Liver (tissue), 8 donors: ENCODE measurements at regions not wholly inside any gene's neighbourhood (a gene's known extent, or its start where the extent isn't known, plus 50 kb on each side); places are given as distances from the start of the nearest gene placed in this dataset.

Source experiments
- DNase-seq: peaks from one replicate; pipeline ENCODE4 v3.0.0-alpha.2; 2017; ENCODE audit warnings: low spot score
- H3K27ac ChIP-seq, 2 donors: one replicate each; pipeline ENCODE4 v1.7.0; 2013; ENCODE audit warnings: inconsistent platforms in 2 of 2, low read length in 2 of 2, control low read depth in 1 of 2, low read depth in 1 of 2, mild to moderate bottlenecking in 1 of 2
- H3K27me3 ChIP-seq, 4 donors: one replicate each; pipeline versions ENCODE4 v1.6.1 to v1.7.0; 2013; ENCODE audit warnings: low read length in 3 of 4, inconsistent platforms in 1 of 4, mild to moderate bottlenecking in 1 of 4, moderate library complexity in 1 of 4; ENCODE audit not compliant: control insufficient read depth in 4 of 4, insufficient read depth in 4 of 4
- H3K36me3 ChIP-seq, 4 donors: one replicate each; pipeline versions ENCODE4 v1.6.1 to v1.7.0; 2013; ENCODE audit warnings: low read length in 3 of 4, mild to moderate bottlenecking in 3 of 4, low read depth in 1 of 4, moderate library complexity in 1 of 4; ENCODE audit not compliant: control insufficient read depth in 4 of 4, insufficient read depth in 3 of 4
- H3K4me1 ChIP-seq, 4 donors: one replicate each; pipeline versions ENCODE4 v1.6.1 to v1.7.0; 2013; ENCODE audit warnings: low read length in 3 of 4, mild to moderate bottlenecking in 3 of 4, moderate library complexity in 1 of 4; ENCODE audit not compliant: control insufficient read depth in 4 of 4, insufficient read depth in 4 of 4
- H3K4me3 ChIP-seq, 3 donors: one replicate each; pipeline versions ENCODE4 v1.6.1 to v1.7.0; 2013; ENCODE audit warnings: low read length in 3 of 3, control low read depth in 1 of 3, low read depth in 1 of 3, mild to moderate bottlenecking in 1 of 3
- H3K9ac ChIP-seq, 2 donors: one replicate each; pipeline ENCODE4 v1.7.0; 2013; ENCODE audit warnings: low read length in 2 of 2, mild to moderate bottlenecking in 2 of 2, moderate library complexity in 2 of 2, control low read depth in 1 of 2, low read depth in 1 of 2
- H3K9me3 ChIP-seq, 4 donors: one replicate each; pipeline versions ENCODE4 v1.6.1 to v1.7.0; 2013; ENCODE audit warnings: low read length in 3 of 4; ENCODE audit not compliant: control insufficient read depth in 4 of 4
- ATF3 ChIP-seq: IDR thresholded peaks from 2 replicates; pipeline ENCODE4 v1.6.1; 2016; ENCODE audit warnings: antibody characterized with exemption
- CTCF ChIP-seq: fragments of 150-350 bp; IDR thresholded peaks from 2 replicates; pipeline ENCODE4 v1.5.1; 2017; ENCODE audit warnings: improper control_type of control experiment, low read depth, low read length; ENCODE audit not compliant: missing input control
- EGR1 ChIP-seq, 2 donors: IDR thresholded peaks; 2 replicates each; pipeline ENCODE4 v1.6.1; 2016 to 2018; ENCODE audit warnings: antibody characterized with exemption in 2 of 2, low read depth in 2 of 2
- FOXA1 ChIP-seq: IDR thresholded peaks from 2 replicates; pipeline ENCODE4 v1.6.1; 2016; ENCODE audit warnings: antibody characterized with exemption
- FOXA2 ChIP-seq: IDR thresholded peaks from 2 replicates; pipeline ENCODE4 v1.6.1; 2016; ENCODE audit warnings: antibody characterized with exemption
- GABPA ChIP-seq, 2 donors: IDR thresholded peaks in 1 of 2; conservative IDR thresholded peaks in 1 of 2; 2 replicates each; pipeline ENCODE4 v1.6.1; 2016; ENCODE audit warnings: antibody characterized with exemption in 2 of 2, mild to moderate bottlenecking in 1 of 2, moderate library complexity in 1 of 2
- HNF4A ChIP-seq, 2 donors: conservative IDR thresholded peaks; 2 replicates each; pipeline ENCODE4 v1.6.1; 2016; ENCODE audit warnings: antibody characterized with exemption in 2 of 2, mild to moderate bottlenecking in 2 of 2
- HNF4G ChIP-seq: IDR thresholded peaks from 2 replicates; pipeline ENCODE4 v1.6.1; 2016; ENCODE audit warnings: antibody characterized with exemption
- JUND ChIP-seq, 2 donors: IDR thresholded peaks; 2 replicates each; pipeline ENCODE4 v1.6.1; 2016; ENCODE audit warnings: antibody characterized with exemption in 2 of 2
- MAX ChIP-seq: IDR thresholded peaks from 2 replicates; pipeline ENCODE4 v1.6.1; 2016; ENCODE audit warnings: antibody characterized with exemption
- NR2F2 ChIP-seq: IDR thresholded peaks from 2 replicates; pipeline ENCODE4 v1.6.1; 2016; ENCODE audit warnings: antibody characterized with exemption
- RAD21 ChIP-seq, 2 donors: IDR thresholded peaks; 2 replicates each; pipeline ENCODE4 v1.6.1; 2016; ENCODE audit warnings: antibody characterized with exemption in 2 of 2, mild to moderate bottlenecking in 2 of 2
- REST ChIP-seq: IDR thresholded peaks from 2 replicates; pipeline ENCODE4 v1.6.1; 2016; ENCODE audit warnings: antibody characterized with exemption, mild to moderate bottlenecking
- RXRA ChIP-seq, 2 donors: IDR thresholded peaks; 2 replicates each; pipeline ENCODE4 v1.6.1; 2017 to 2018; ENCODE audit warnings: antibody characterized with exemption in 2 of 2, mild to moderate bottlenecking in 1 of 2
- SP1 ChIP-seq: IDR thresholded peaks from 2 replicates; pipeline ENCODE4 v1.6.1; 2018; ENCODE audit warnings: antibody characterized with exemption, mild to moderate bottlenecking
- TAF1 ChIP-seq: conservative IDR thresholded peaks from 2 replicates; pipeline ENCODE4 v1.6.1; 2016; ENCODE audit warnings: antibody characterized with exemption, mild to moderate bottlenecking
- YY1 ChIP-seq: IDR thresholded peaks from 2 replicates; pipeline ENCODE4 v1.6.1; 2016; ENCODE audit warnings: antibody characterized with exemption, mild to moderate bottlenecking
- ZBTB33 ChIP-seq: IDR thresholded peaks from 2 replicates; pipeline ENCODE4 v1.6.1; 2016; ENCODE audit warnings: antibody characterized with exemption
- WGBS: extraction: QIAGEN DNeasy Blood & Tissue Kit; methylation state at CpG from one replicate; pipeline ENCODE4 v1.1.7; 2013; 5-methylcytosine and 5-hydroxymethylcytosine counted together
- donor health status: healthy.
- donor health status: healthy.
- donor health status: healthy.
- donor health status: healthy.
- donor health status: healthy.

GRCh38 chr13:40105231-40105630 lies 449.8 kb downstream of the COG6 start:
- DNase-seq, result no peak
- no peak overlapping the region for H3K4me3 ChIP-seq
- H3K27ac ChIP-seq, result no peak overlapping the region
- H3K9ac ChIP-seq, result no peak overlapping the region
- 95% methylated on average over 5 of the region's 5 CpGs for WGBS
- H3K9me3 ChIP-seq, result no peaks in the 10 kb centered on the region
- H3K4me1 ChIP-seq, result no peaks in the 10 kb centered on the region
- no peaks in the 10 kb centered on the region for H3K36me3 ChIP-seq
- H3K27me3 ChIP-seq, result no peaks in the 10 kb centered on the region
- TF ChIP-seq RXRA (IDR thresholded peaks at IDR 0.05), result no peak
- no peak for TF ChIP-seq JUND (IDR thresholded peaks at IDR 0.05)
- TF ChIP-seq YY1, result no peak
- TF ChIP-seq RAD21 (IDR thresholded peaks at IDR 0.05), result no peak
- TF ChIP-seq ZBTB33, result no peak
- no peak for TF ChIP-seq FOXA1
- TF ChIP-seq TAF1, result no peak
- TF ChIP-seq CTCF, result no peak
- no peak for TF ChIP-seq GABPA (IDR thresholded peaks at IDR 0.05 in 1 of 2, conservative IDR thresholded peaks at IDR 0.05 in 1 of 2)
- TF ChIP-seq SP1, result no peak
- no peak for TF ChIP-seq EGR1 (IDR thresholded peaks at IDR 0.05; ENCODE audit: low read depth in 2 of 2)
- TF ChIP-seq FOXA2, result no peak
- no peak for TF ChIP-seq HNF4A (conservative IDR thresholded peaks at IDR 0.05)

- Histone ChIP-seq H3K9ac (no peak overlapping the region), H3K4me3 (no peak overlapping the region), H3K9me3 (no peaks in the 10 kb centered on the region), H3K4me1 (no peaks in the 10 kb centered on the region), H3K27ac (no peak overlapping the region), H3K27me3 (no peaks in the 10 kb centered on the region), H3K36me3 (no peaks in the 10 kb centered on the region)
- DNase-seq, result no peak
- TF ChIP-seq NR2F2 (no peak), ATF3 (no peak), RXRA (IDR thresholded peaks at IDR 0.05) (no peak), HNF4G (no peak), CTCF (no peak), ZBTB33 (no peak), MAX (no peak), FOXA2 (no peak), JUND (IDR thresholded peaks at IDR 0.05) (no peak), HNF4A (conservative IDR thresholded peaks at IDR 0.05) (no peak), YY1 (no peak), EGR1 (IDR thresholded peaks at IDR 0.05; ENCODE audit: low read depth in 2 of 2) (no peak), SP1 (no peak), GABPA (IDR thresholded peaks at IDR 0.05 in 1 of 2, conservative IDR thresholded peaks at IDR 0.05 in 1 of 2) (no peak), REST (no peak), FOXA1 (no peak), RAD21 (IDR thresholded peaks at IDR 0.05) (no peak)
- 85% methylated on average over 4 of the region's 4 CpGs for WGBS
Measured at GRCh38 chr13:40109351-40109844, 453.9 kb downstream of the COG6 start.
